ENCODE measurements at regions not wholly inside any gene's neighbourhood (a gene's known extent, or its start where the extent isn't known, plus 50 kb on each side); places are given as distances from the start of the nearest gene placed in this dataset.

GRCh38 chr2:149799013-149799705, 211.6 kb upstream of the MMADHC start:
- TF ChIP-seq PATZ1 (CRISPR knock-in tag; IDR thresholded peaks at IDR 0.05; ENCODE audit: borderline replicate concordance), result no peak
- no peak for TF ChIP-seq SNAI2 (CRISPR knock-in tag; IDR thresholded peaks at IDR 0.05)
- no peak for TF ChIP-seq TSHZ2 (CRISPR knock-in tag; IDR thresholded peaks at IDR 0.05)

All from SK-N-SH treated with all-trans-retinoic acid at 6 μM for 48 hours (cell line).